Activated CD4-positive, alpha-beta T cell treated with anti-CD3 and anti-CD28 coated beads for 1 hour (primary cell): ENCODE measurements at regions not wholly inside any gene's neighbourhood (a gene's known extent, or its start where the extent isn't known, plus 50 kb on each side); places are given as distances from the start of the nearest gene placed in this dataset.
A peak's percentile ranks its signal among the peaks of the same experiment; 100 is the strongest.

Experiments
- DNase-seq: peaks from one replicate; pipeline ENCODE4 v3.0.0-alpha.2; 2020

GRCh38 chr2:191614759-191615158, 63.2 kb upstream of the NABP1 start:
- no peak for DNase-seq

- no peak for DNase-seq
Measured at GRCh38 chr2:191615596-191615995, 62.3 kb upstream of the NABP1 start.

GRCh38 chr2:191617575-191617974, 60.4 kb upstream of the NABP1 start:
- peak; percentile 18 for DNase-seq

- no peak for DNase-seq
Measured at GRCh38 chr2:191618046-191618780, 59.7 kb upstream of the NABP1 start.

GRCh38 chr2:191618786-191619185, 59.1 kb upstream of the NABP1 start:
- no peak for DNase-seq

GRCh38 chr2:191620144-191620543, 57.8 kb upstream of the NABP1 start:
- no peak for DNase-seq

- DNase-seq = no peak
Measured at GRCh38 chr2:191622374-191623320, 55.3 kb upstream of the NABP1 start.

- peak; percentile 24 for DNase-seq
Measured at GRCh38 chr2:191625016-191625415, 52.9 kb upstream of the NABP1 start.

- DNase-seq = no peak
Measured at GRCh38 chr2:191625446-191625845, 52.5 kb upstream of the NABP1 start.

- DNase-seq = no peak
Measured at GRCh38 chr2:191626497-191627151, 51.3 kb upstream of the NABP1 start.

- no peak for DNase-seq
Measured at GRCh38 chr2:191627518-191627917, 50.4 kb upstream of the NABP1 start.
